AG08395 (cell line): ENCODE measurements at regions not wholly inside any gene's neighbourhood (a gene's known extent, or its start where the extent isn't known, plus 50 kb on each side); places are given as distances from the start of the nearest gene placed in this dataset.

Experiments
- DNase-seq: peaks from one replicate; pipeline ENCODE4 v3.0.0; 2012; ENCODE audit warnings: mixed read lengths, low spot score

GRCh38 chr12:23472329-23472971 lies 477.0 kb downstream of the SOX5 start:
- no peak for DNase-seq

GRCh38 chr12:23473071-23473470 lies 476.4 kb downstream of the SOX5 start:
- no peak for DNase-seq

GRCh38 chr12:23474438-23474976 lies 475.0 kb downstream of the SOX5 start:
- no peak for DNase-seq
